ENCODE measurements at regions not wholly inside any gene's neighbourhood (a gene's known extent, or its start where the extent isn't known, plus 50 kb on each side); places are given as distances from the start of the nearest gene placed in this dataset.
"Not testable (repeated sequence)": the region's sequence is repeated elsewhere in the genome, so short reads cannot be mapped to it uniquely, and the experiment has no call there.

- no peak for DNase-seq (ENCODE audit: low spot score)
These were observed 233.2 kb upstream of the NR5A2 start for GRCh38 chr1:199794105-199794863.

- DNase-seq (ENCODE audit: low spot score): no peak
These were observed 228.4 kb upstream of the NR5A2 start for GRCh38 chr1:199799116-199799515.

- no peak for DNase-seq (ENCODE audit: low spot score)
These were observed 223.0 kb upstream of the NR5A2 start for GRCh38 chr1:199804526-199804925.

GRCh38 chr1:199808110-199808870, 219.2 kb upstream of the NR5A2 start:
- no peak for DNase-seq (ENCODE audit: low spot score)

GRCh38 chr1:199809311-199809710, 218.2 kb upstream of the NR5A2 start:
- no peak for DNase-seq (ENCODE audit: low spot score)

- no peak for DNase-seq (ENCODE audit: low spot score)
These were observed 216.3 kb upstream of the NR5A2 start for GRCh38 chr1:199811163-199811562.

GRCh38 chr1:199813198-199813597, 214.3 kb upstream of the NR5A2 start:
- no peak for DNase-seq (ENCODE audit: low spot score)

- DNase-seq (ENCODE audit: low spot score): no peak
These were observed 211.6 kb upstream of the NR5A2 start for GRCh38 chr1:199815947-199816346.

GRCh38 chr1:199817266-199817665, 210.2 kb upstream of the NR5A2 start:
- DNase-seq (ENCODE audit: low spot score): no peak

GRCh38 chr1:199821029-199821779, 206.3 kb upstream of the NR5A2 start:
- no peak for DNase-seq (ENCODE audit: low spot score)

- DNase-seq (ENCODE audit: low spot score): no peak
These were observed 195.1 kb upstream of the NR5A2 start for GRCh38 chr1:199832451-199832850.

- DNase-seq (ENCODE audit: low spot score): no peak
These were observed 192.8 kb upstream of the NR5A2 start for GRCh38 chr1:199834711-199835110.

GRCh38 chr1:199836430-199836829, 191.1 kb upstream of the NR5A2 start:
- no peak for DNase-seq (ENCODE audit: low spot score)

GRCh38 chr1:199837321-199837720, 190.2 kb upstream of the NR5A2 start:
- no peak for DNase-seq (ENCODE audit: low spot score)

- DNase-seq (ENCODE audit: low spot score): not testable (repeated sequence)
These were observed 187.9 kb upstream of the NR5A2 start for GRCh38 chr1:199839608-199840007.

GRCh38 chr1:199843096-199843495, 184.4 kb upstream of the NR5A2 start:
- not testable (repeated sequence) for DNase-seq (ENCODE audit: low spot score)

- no peak for DNase-seq (ENCODE audit: low spot score)
These were observed 183.6 kb upstream of the NR5A2 start for GRCh38 chr1:199843861-199844260.

- no peak for DNase-seq (ENCODE audit: low spot score)
These were observed 180.5 kb upstream of the NR5A2 start for GRCh38 chr1:199847021-199847420.

- no peak for DNase-seq (ENCODE audit: low spot score)
These were observed 175.9 kb upstream of the NR5A2 start for GRCh38 chr1:199851439-199852140.

- no peak for DNase-seq (ENCODE audit: low spot score)
These were observed 172.7 kb upstream of the NR5A2 start for GRCh38 chr1:199854686-199855321.

- no peak for DNase-seq (ENCODE audit: low spot score)
These were observed 171.9 kb upstream of the NR5A2 start for GRCh38 chr1:199855580-199855979.
